HL-60 (cell line): ENCODE measurements at regions not wholly inside any gene's neighbourhood (a gene's known extent, or its start where the extent isn't known, plus 50 kb on each side); places are given as distances from the start of the nearest gene placed in this dataset.

Source experiments
- CTCF ChIP-seq: IDR thresholded peaks from one replicate; pipeline ENCODE4 v1.5.1; 2011; ENCODE audit warnings: low read length, control low read depth, inconsistent platforms; ENCODE audit not compliant: insufficient read depth
- GABPA ChIP-seq: IDR thresholded peaks from 2 replicates; pipeline ENCODE4 v1.6.1; 2012; ENCODE audit warnings: low read depth
- POLR2AphosphoS5 ChIP-seq: IDR thresholded peaks from 2 replicates; pipeline ENCODE4 v1.6.1; 2012; ENCODE audit warnings: low read depth
- SPI1 ChIP-seq: IDR thresholded peaks from 2 replicates; pipeline ENCODE4 v1.6.1; 2012; ENCODE audit warnings: low read depth, mild to moderate bottlenecking, borderline replicate concordance
- TF ChIP-seq, protein P1 (sequence below): IDR thresholded peaks from 2 replicates; pipeline ENCODE4 v1.6.1; 2012; ENCODE audit warnings: low read depth; ENCODE audit not compliant: insufficient replicate concordance

GRCh38 chr10:44850356-44850934 is 60.7 kb upstream of the TMEM72 start:
- TF ChIP-seq CTCF (no peak), GABPA (no peak), POLR2AphosphoS5 (no peak), SPI1 (no peak)
- TF ChIP-seq, protein P1, sequence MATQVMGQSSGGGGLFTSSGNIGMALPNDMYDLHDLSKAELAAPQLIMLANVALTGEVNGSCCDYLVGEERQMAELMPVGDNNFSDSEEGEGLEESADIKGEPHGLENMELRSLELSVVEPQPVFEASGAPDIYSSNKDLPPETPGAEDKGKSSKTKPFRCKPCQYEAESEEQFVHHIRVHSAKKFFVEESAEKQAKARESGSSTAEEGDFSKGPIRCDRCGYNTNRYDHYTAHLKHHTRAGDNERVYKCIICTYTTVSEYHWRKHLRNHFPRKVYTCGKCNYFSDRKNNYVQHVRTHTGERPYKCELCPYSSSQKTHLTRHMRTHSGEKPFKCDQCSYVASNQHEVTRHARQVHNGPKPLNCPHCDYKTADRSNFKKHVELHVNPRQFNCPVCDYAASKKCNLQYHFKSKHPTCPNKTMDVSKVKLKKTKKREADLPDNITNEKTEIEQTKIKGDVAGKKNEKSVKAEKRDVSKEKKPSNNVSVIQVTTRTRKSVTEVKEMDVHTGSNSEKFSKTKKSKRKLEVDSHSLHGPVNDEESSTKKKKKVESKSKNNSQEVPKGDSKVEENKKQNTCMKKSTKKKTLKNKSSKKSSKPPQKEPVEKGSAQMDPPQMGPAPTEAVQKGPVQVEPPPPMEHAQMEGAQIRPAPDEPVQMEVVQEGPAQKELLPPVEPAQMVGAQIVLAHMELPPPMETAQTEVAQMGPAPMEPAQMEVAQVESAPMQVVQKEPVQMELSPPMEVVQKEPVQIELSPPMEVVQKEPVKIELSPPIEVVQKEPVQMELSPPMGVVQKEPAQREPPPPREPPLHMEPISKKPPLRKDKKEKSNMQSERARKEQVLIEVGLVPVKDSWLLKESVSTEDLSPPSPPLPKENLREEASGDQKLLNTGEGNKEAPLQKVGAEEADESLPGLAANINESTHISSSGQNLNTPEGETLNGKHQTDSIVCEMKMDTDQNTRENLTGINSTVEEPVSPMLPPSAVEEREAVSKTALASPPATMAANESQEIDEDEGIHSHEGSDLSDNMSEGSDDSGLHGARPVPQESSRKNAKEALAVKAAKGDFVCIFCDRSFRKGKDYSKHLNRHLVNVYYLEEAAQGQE: no peak
